SH-SY5Y (cell line): ENCODE measurements at regions not wholly inside any gene's neighbourhood (a gene's known extent, or its start where the extent isn't known, plus 50 kb on each side); places are given as distances from the start of the nearest gene placed in this dataset.

Experiments
- GATA2 ChIP-seq: IDR thresholded peaks from 2 replicates; pipeline ENCODE4 v1.6.1; 2011; ENCODE audit warnings: mild to moderate bottlenecking, low read depth, low read length
- GATA3 ChIP-seq: IDR thresholded peaks from 2 replicates; pipeline ENCODE4 v1.6.1; 2011; ENCODE audit warnings: low read depth, mild to moderate bottlenecking, low read length, moderate library complexity

DNA sequence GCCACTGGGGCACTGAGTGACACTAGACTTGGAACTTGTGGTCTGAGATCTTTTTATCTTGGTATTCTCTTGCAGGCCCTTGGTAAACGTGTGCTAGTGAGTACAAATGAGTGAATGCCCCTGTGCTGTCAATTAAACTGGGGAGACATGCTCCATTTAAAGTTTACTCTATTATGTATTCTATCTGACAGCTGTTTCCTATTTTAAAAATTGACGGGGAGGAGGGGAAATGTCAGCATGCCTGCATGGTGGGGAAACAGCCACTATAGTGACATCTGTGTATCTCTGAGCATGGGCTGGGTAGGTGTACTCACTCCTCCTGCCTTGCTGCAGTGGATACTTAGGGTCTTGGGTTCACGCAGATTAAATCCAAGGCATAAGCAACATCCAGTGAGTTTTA is 59.0 kb upstream of the IKBKE start:
- TF ChIP-seq GATA2, result no peak
- no peak for TF ChIP-seq GATA3

GRCh38 chr1:206415942-206416341 is 54.3 kb upstream of the IKBKE start:
- no peak for TF ChIP-seq GATA3
- TF ChIP-seq GATA2, result no peak

- TF ChIP-seq GATA3 (no peak), GATA2 (no peak)
Measured at GRCh38 chr1:206417774-206418614, 52.3 kb upstream of the IKBKE start.

- no peak for TF ChIP-seq GATA2
- TF ChIP-seq GATA3, result no peak
Measured at GRCh38 chr1:206419250-206419649, 51.0 kb upstream of the IKBKE start.

DNA sequence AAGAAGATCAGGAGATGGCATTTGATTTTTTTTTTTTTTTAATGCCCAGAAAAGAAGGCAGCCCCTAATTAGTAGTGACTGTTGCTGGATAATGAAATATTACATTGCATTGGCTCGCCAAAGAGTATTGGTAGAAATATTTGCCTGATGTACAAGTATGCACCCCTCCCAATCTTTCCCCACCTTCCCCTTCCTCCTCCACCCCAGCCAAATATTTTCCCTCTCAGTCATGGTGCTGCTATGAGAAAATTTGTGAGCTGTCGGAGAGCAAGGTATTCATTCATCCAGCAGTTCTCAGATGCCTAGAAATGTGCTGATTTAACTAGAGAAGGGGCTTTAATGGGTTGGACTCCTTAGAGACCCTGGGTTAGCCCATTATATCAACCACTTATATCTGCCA is 50.5 kb upstream of the IKBKE start:
- no peak for TF ChIP-seq GATA2
- no peak for TF ChIP-seq GATA3

- TF ChIP-seq GATA2 (peak; percentile 31; the same call in 1 of the 2 replicates), GATA3 (no peak)
Measured at GRCh38 chr1:206420471-206420870, 49.8 kb upstream of the IKBKE start.
